Endothelial cell of umbilical vein (primary cell): ENCODE measurements at regions not wholly inside any gene's neighbourhood (a gene's known extent, or its start where the extent isn't known, plus 50 kb on each side); places are given as distances from the start of the nearest gene placed in this dataset.

Experiments
- BruUV-seq: library from RNA; stranded (reverse); fragments of 400-500 nt; replicated peaks from 2 replicates; lab custom pipeline; 2021; lab: Mats Ljungman, UMichigan
- CTCF ChIA-PET: fragments of 300-600, 350-600 bp; sonication (Branson Sonifier 250); formaldehyde crosslinking; loops from one replicate; lab custom pipeline; 2021; ENCODE audit warnings: antibody characterized with exemption, inconsistent platforms; lab: Charles Lee
- POLR2A ChIA-PET: fragments of 300-600, 350-600 bp; sonication (Branson Sonifier 250); formaldehyde crosslinking; loops from one replicate; lab custom pipeline; 2021; ENCODE audit warnings: antibody characterized with exemption, inconsistent platforms; lab: Charles Lee
- DNase-seq: peaks from one replicate; pipeline ENCODE4 v3.0.0-alpha.2; 2011; ENCODE audit warnings: low read depth, low spot score
- FAIRE-seq: peaks from 2 replicates; lab custom pipeline; 2011; peaks lifted over from hg19 to GRCh38; lab: Jason Lieb, UNC
- H2AFZ ChIP-seq: 2 replicates; pipeline ENCODE4 v1.6.0; 2012; ENCODE audit warnings: low read depth, low read length, control low read depth, inconsistent platforms
- H3K27ac ChIP-seq: 2 replicates; pipeline ENCODE4 v1.5.1; 2011; ENCODE audit warnings: low read depth, mild to moderate bottlenecking, control low read depth, low read length, moderate library complexity; ENCODE audit not compliant: insufficient read depth
- H3K27me3 ChIP-seq, 2 experiments: 2 replicates each; pipeline versions ENCODE4 v1.6.0 to v1.6.1; 2011; ENCODE audit warnings: low read length in 2 of 2, mixed read lengths in 1 of 2; ENCODE audit not compliant: control insufficient read depth in 2 of 2, insufficient read depth in 2 of 2
- H3K36me3 ChIP-seq, 2 experiments: 2 replicates in 1 of 2; 3 replicates in 1 of 2; pipeline ENCODE4 v1.5.1; 2011; ENCODE audit warnings: low read length in 2 of 2, mild to moderate bottlenecking in 1 of 2, moderate library complexity in 1 of 2; ENCODE audit not compliant: control insufficient read depth in 2 of 2, insufficient read depth in 2 of 2; ENCODE audit errors: extremely low read depth in 1 of 2
- H3K4me1 ChIP-seq: 3 replicates; pipeline ENCODE4 v1.5.1; 2011; ENCODE audit warnings: mild to moderate bottlenecking, low read length; ENCODE audit not compliant: control insufficient read depth, insufficient read depth; ENCODE audit errors: extremely low read depth
- H3K4me2 ChIP-seq: 2 replicates; pipeline ENCODE4 v1.6.1; 2011; ENCODE audit warnings: low read length, control low read depth, mixed read lengths; ENCODE audit not compliant: insufficient read depth
- H3K4me3 ChIP-seq, 3 experiments: fragments of 200-600 bp in 1 of 3; sonication (generic), shearing (Covaris generic) in 1 of 3; replicated peaks in 1 of 3; 2 replicates each; pipeline ENCODE4 v1.5.1; 2011 to 2016; ENCODE audit warnings: control low read depth in 3 of 3, low read length in 3 of 3, mild to moderate bottlenecking in 2 of 3, inconsistent platforms in 1 of 3, low read depth in 1 of 3, moderate library complexity in 1 of 3; ENCODE audit not compliant: insufficient read depth in 1 of 3
- H3K79me2 ChIP-seq: 2 replicates; pipeline ENCODE4 v1.6.0; 2012; ENCODE audit warnings: low read length, inconsistent platforms; ENCODE audit not compliant: control insufficient read depth, insufficient read depth
- H3K9ac ChIP-seq: replicated peaks from 2 replicates; pipeline ENCODE3; 2011; ENCODE audit warnings: low read length, control low read depth; ENCODE audit not compliant: insufficient read depth; ENCODE audit errors: extremely low read depth
- H3K9me1 ChIP-seq: replicated peaks from 3 replicates; pipeline ENCODE4 v1.6.0; 2011; ENCODE audit warnings: mild to moderate bottlenecking, low read length; ENCODE audit not compliant: control insufficient read depth, insufficient read depth; ENCODE audit errors: extremely low read depth
- H3K9me3 ChIP-seq: replicated peaks from 2 replicates; pipeline ENCODE4 v1.5.1; 2012; ENCODE audit warnings: low read length, inconsistent platforms; ENCODE audit not compliant: control insufficient read depth, insufficient read depth
- H4K20me1 ChIP-seq: replicated peaks from 2 replicates; pipeline ENCODE3; 2011; ENCODE audit warnings: mild to moderate bottlenecking, low read length; ENCODE audit not compliant: control insufficient read depth, insufficient read depth; ENCODE audit errors: extremely low read depth
- CTCF ChIP-seq, 2 donors: IDR thresholded peaks; 1 replicate in 1 of 2; 2 replicates in 1 of 2; pipeline ENCODE4 v1.5.1; 2011; ENCODE audit warnings: low read length in 2 of 2, mild to moderate bottlenecking in 2 of 2, moderate library complexity in 2 of 2, control low read depth in 1 of 2, inconsistent platforms in 1 of 2, low read depth in 1 of 2; ENCODE audit not compliant: insufficient read depth in 1 of 2; ENCODE audit errors: extremely low read depth in 1 of 2
- GATA2 ChIP-seq: IDR thresholded peaks from 2 replicates; pipeline ENCODE4 v1.7.0; 2011; ENCODE audit warnings: low read depth, mild to moderate bottlenecking, moderate library complexity, mixed read lengths, low read length; ENCODE audit not compliant: insufficient read length, insufficient read depth
- MYC ChIP-seq: IDR thresholded peaks from one replicate; pipeline ENCODE4 v1.6.1; 2011; ENCODE audit warnings: mild to moderate bottlenecking, low read depth, low read length
- POLR2AphosphoS5 ChIP-seq: IDR thresholded peaks from 2 replicates; pipeline ENCODE4 v1.6.1; 2012; ENCODE audit warnings: low read depth, mild to moderate bottlenecking, control low read depth, low read length, moderate library complexity; ENCODE audit not compliant: insufficient read depth
- dilution Hi-C: fragments of 300-500 bp; cut with MboI; formaldehyde crosslinking; loops from one replicate; pipeline ENCODE4 v1.15.0; 2019; ENCODE audit warnings: low sequenced_read_pairs; ENCODE audit not compliant: extremely low pct_ligation_motif_present
- intact Hi-C: fragments of 100-400 bp; cut with micrococcal nuclease; formaldehyde crosslinking; loops from one replicate; pipeline ENCODE4 v1.10.0; 2022

GRCh38 chr13:37357548-37357947 lies 241.0 kb downstream of the POSTN start:
- H3K9me1 ChIP-seq = no peaks in the 10 kb centered on the region
- H3K27me3 ChIP-seq = no peaks in the 10 kb centered on the region
- H3K9ac ChIP-seq = no peak overlapping the region
- FAIRE-seq (no peak), DNase-seq (no peak)
- no peak overlapping the region for H3K4me3 ChIP-seq
- no peaks in the 10 kb centered on the region for H4K20me1 ChIP-seq
- POLR2A ChIA-PET = no interaction called here
- H3K4me1 ChIP-seq = peaks cover 18% of the 10 kb centered on the region
- dilution Hi-C loops = no loop called here
- no peaks in the 10 kb centered on the region for H3K79me2 ChIP-seq
- H3K36me3 ChIP-seq = no peaks in the 10 kb centered on the region
- intact Hi-C loops = no loop called here
- CTCF ChIA-PET = interaction anchor here (1.8 kb wide), 1 partner anchor 12 kb away, joined by 4 read pairs; no protein-coding TSS in a partner anchor
- no peak overlapping the region for H3K27ac ChIP-seq
- no peaks in the 10 kb centered on the region for H3K9me3 ChIP-seq
- TF ChIP-seq POLR2AphosphoS5 = no peak
- no peak overlapping the region for H3K4me2 ChIP-seq
- BruUV-seq = no TSS peak
- no peak overlapping the region for H2AFZ ChIP-seq

- Histone ChIP-seq H3K4me2 (no peak overlapping the region), H3K9me3 (no peaks in the 10 kb centered on the region), H3K9ac (no peak overlapping the region), H3K4me1 (no peaks in the 10 kb centered on the region), H3K4me3 (no peak overlapping the region), H2AFZ (no peak overlapping the region), H4K20me1 (no peaks in the 10 kb centered on the region), H3K36me3 (no peaks in the 10 kb centered on the region), H3K79me2 (no peaks in the 10 kb centered on the region), H3K27me3 (no peaks in the 10 kb centered on the region), H3K9me1 (no peaks in the 10 kb centered on the region), H3K27ac (no peak overlapping the region)
- intact Hi-C loops (no loop called here), dilution Hi-C loops (no loop called here)
- POLR2A ChIA-PET = no interaction called here
- CTCF ChIA-PET = no interaction called here
- no TSS peak for BruUV-seq
- DNase-seq (no peak), FAIRE-seq (no peak)
- TF ChIP-seq POLR2AphosphoS5 (no peak), GATA2 (no peak), CTCF (IDR thresholded peaks at IDR 0.05; ENCODE audit: extremely low read depth in 1 of 2, insufficient read depth in 1 of 2, low read depth in 1 of 2, low read length in 2 of 2) (no peak), MYC (no peak)
These were observed 244.7 kb downstream of the POSTN start for GRCh38 chr13:37353911-37354310.
